SU-DHL-6 (cell line): ENCODE measurements at regions not wholly inside any gene's neighbourhood (a gene's known extent, or its start where the extent isn't known, plus 50 kb on each side); places are given as distances from the start of the nearest gene placed in this dataset.

ENCODE experiments used
- CTCF ChIP-seq: fragments of 200-600 bp; sonication (generic); IDR thresholded peaks from one replicate; pipeline ENCODE4 v1.5.1; 2017; ENCODE audit warnings: antibody characterized with exemption, mild to moderate bottlenecking, low read length, moderate library complexity; ENCODE audit not compliant: insufficient read depth, poor library complexity, severe bottlenecking
- EZH2phosphoT487 ChIP-seq: fragments of 200-600 bp; sonication (generic), shearing (Covaris generic); conservative IDR thresholded peaks from 2 replicates; pipeline ENCODE4 v1.6.1; 2018; ENCODE audit warnings: mild to moderate bottlenecking, antibody characterized with exemption, low read length, moderate library complexity, mixed read lengths

GRCh38 chr19:56971230-56971629, 130.7 kb upstream of the PEG3 start:
- TF ChIP-seq CTCF (no peak), EZH2phosphoT487 (no peak)
